H9 (cell line): ENCODE measurements at regions not wholly inside any gene's neighbourhood (a gene's known extent, or its start where the extent isn't known, plus 50 kb on each side); places are given as distances from the start of the nearest gene placed in this dataset.

ENCODE experiments used
- DNase-seq: peaks from one replicate; pipeline ENCODE4 v3.0.0-alpha.2; 2017
- H2AFZ ChIP-seq: one replicate; pipeline ENCODE4 v1.6.1; 2013; ENCODE audit warnings: mild to moderate bottlenecking, low read length, control low read depth, moderate library complexity
- H2AK5ac ChIP-seq: 2 replicates; pipeline ENCODE4 v1.6.1; 2013; ENCODE audit warnings: low read length, control low read depth, mixed read lengths; ENCODE audit not compliant: insufficient read length
- H2BK120ac ChIP-seq: one replicate; pipeline ENCODE4 v1.6.1; 2013; ENCODE audit warnings: low read depth, mild to moderate bottlenecking, low read length, control low read depth, inconsistent platforms; ENCODE audit not compliant: poor library complexity, severe bottlenecking
- H2BK12ac ChIP-seq: 2 replicates; pipeline ENCODE4 v1.6.1; 2013; ENCODE audit warnings: low read length, control low read depth, mixed read lengths, low read depth; ENCODE audit not compliant: insufficient read length
- H2BK15ac ChIP-seq: 2 replicates; pipeline ENCODE4 v1.6.1; 2013; ENCODE audit warnings: low read depth, low read length, control low read depth
- H2BK20ac ChIP-seq: one replicate; pipeline ENCODE4 v1.6.1; 2013; ENCODE audit warnings: low read depth, mild to moderate bottlenecking, low read length, control low read depth, inconsistent platforms; ENCODE audit not compliant: poor library complexity, severe bottlenecking
- H2BK5ac ChIP-seq: 2 replicates; pipeline ENCODE4 v1.6.1; 2013; ENCODE audit warnings: low read length, control low read depth, mixed read lengths; ENCODE audit not compliant: insufficient read length
- H3K14ac ChIP-seq: 2 replicates; pipeline ENCODE4 v1.6.1; 2013; ENCODE audit warnings: low read length, control low read depth; ENCODE audit not compliant: insufficient read depth
- H3K18ac ChIP-seq: 2 replicates; pipeline ENCODE4 v1.6.1; 2013; ENCODE audit warnings: low read depth, mild to moderate bottlenecking, mixed read lengths, low read length, control low read depth; ENCODE audit not compliant: insufficient read length
- H3K23ac ChIP-seq: 2 replicates; pipeline ENCODE4 v1.6.1; 2013; ENCODE audit warnings: low read length, control low read depth, mixed read lengths, low read depth; ENCODE audit not compliant: insufficient read length
- H3K23me2 ChIP-seq: 2 replicates; pipeline ENCODE4 v1.6.1; 2013; ENCODE audit warnings: low read depth, mild to moderate bottlenecking, mixed read lengths, low read length, control low read depth; ENCODE audit not compliant: insufficient read length, poor library complexity, severe bottlenecking
- H3K27ac ChIP-seq: 2 replicates; pipeline ENCODE4 v1.5.1; 2013; ENCODE audit warnings: low read length, control low read depth, mixed read lengths, low read depth; ENCODE audit not compliant: insufficient read length
- H3K27me3 ChIP-seq: 2 replicates; pipeline ENCODE4 v1.6.1; 2013; ENCODE audit warnings: low read length, control low read depth, inconsistent platforms; ENCODE audit not compliant: insufficient read depth
- H3K4ac ChIP-seq: 2 replicates; pipeline ENCODE4 v1.6.1; 2013; ENCODE audit warnings: low read depth, mild to moderate bottlenecking, control low read depth, inconsistent platforms, low read length, moderate library complexity
- H3K4me1 ChIP-seq: 2 replicates; pipeline ENCODE4 v1.6.1; 2013; ENCODE audit warnings: low read length, control low read depth, inconsistent platforms; ENCODE audit not compliant: insufficient read depth
- H3K4me2 ChIP-seq: 2 replicates; pipeline ENCODE4 v1.6.1; 2013; ENCODE audit warnings: low read length, control low read depth, mixed read lengths; ENCODE audit not compliant: insufficient read length, insufficient read depth
- H3K56ac ChIP-seq: 2 replicates; pipeline ENCODE4 v1.6.1; 2013; ENCODE audit warnings: low read depth, mild to moderate bottlenecking, mixed read lengths, low read length, control low read depth; ENCODE audit not compliant: insufficient read length
- H3K79me1 ChIP-seq: 2 replicates; pipeline ENCODE4 v1.6.1; 2013; ENCODE audit warnings: low read depth, mild to moderate bottlenecking, moderate library complexity, low read length, control low read depth, inconsistent platforms; ENCODE audit not compliant: insufficient read depth, poor library complexity, severe bottlenecking
- H3K79me2 ChIP-seq: 2 replicates; pipeline ENCODE4 v1.6.1; 2013; ENCODE audit warnings: low read length, control low read depth, inconsistent platforms; ENCODE audit not compliant: insufficient read depth
- H3K9ac ChIP-seq: 2 replicates; pipeline ENCODE4 v1.6.1; 2013; ENCODE audit warnings: low read length, control low read depth, mixed read lengths; ENCODE audit not compliant: insufficient read length; ENCODE audit errors: extremely low read depth
- H3K9me3 ChIP-seq: one replicate; pipeline ENCODE4 v1.6.1; 2013; ENCODE audit warnings: low read depth, low read length, inconsistent platforms; ENCODE audit not compliant: control insufficient read depth
- H3T11ph ChIP-seq: one replicate; pipeline ENCODE4 v1.6.1; 2013; ENCODE audit warnings: mild to moderate bottlenecking, low read length, control low read depth, inconsistent platforms
- H4K20me1 ChIP-seq: one replicate; pipeline ENCODE4 v1.6.1; 2013; ENCODE audit not compliant: control insufficient read depth, insufficient read length, insufficient read depth
- H4K5ac ChIP-seq: 2 replicates; pipeline ENCODE4 v1.6.1; 2013; ENCODE audit warnings: low read depth, mild to moderate bottlenecking, mixed read lengths, low read length, control low read depth; ENCODE audit not compliant: insufficient read length
- H4K8ac ChIP-seq: replicated peaks from 2 replicates; pipeline ENCODE4 v1.6.1; 2013; ENCODE audit warnings: low read length, control low read depth, mixed read lengths, low read depth; ENCODE audit not compliant: insufficient read length
- H4K91ac ChIP-seq: 2 replicates; pipeline ENCODE4 v1.6.1; 2013; ENCODE audit warnings: low read depth, mild to moderate bottlenecking, moderate library complexity, mixed read lengths, low read length, control low read depth; ENCODE audit not compliant: insufficient read length
- H3K27ac Mint-ChIP-seq, 3 experiments: 2 replicates in 2 of 3; 3 replicates in 1 of 3; pipeline ENCODE4 v1.8.0; 2020 to 2021; ENCODE audit warnings: mixed read lengths in 3 of 3, mild to moderate bottlenecking in 1 of 3, moderate library complexity in 1 of 3
- H3K27me3 Mint-ChIP-seq: 2 replicates; pipeline ENCODE4 v1.8.0; 2021; ENCODE audit warnings: low read depth, mild to moderate bottlenecking, moderate library complexity, mixed read lengths
- H3K36me3 Mint-ChIP-seq, 3 experiments: 2 replicates in 2 of 3; 3 replicates in 1 of 3; pipeline ENCODE4 v1.8.0; 2020 to 2021; ENCODE audit warnings: low read depth in 3 of 3, mixed read lengths in 3 of 3; ENCODE audit not compliant: insufficient read depth in 1 of 3
- H3K4me1 Mint-ChIP-seq, 2 experiments: 2 replicates each; pipeline ENCODE4 v1.8.0; 2020; ENCODE audit warnings: mixed read lengths in 2 of 2
- H3K4me3 Mint-ChIP-seq, 2 experiments: 2 replicates in 1 of 2; 3 replicates in 1 of 2; pipeline ENCODE4 v1.8.0; 2020 to 2021; ENCODE audit warnings: mild to moderate bottlenecking in 2 of 2, mixed read lengths in 2 of 2, moderate library complexity in 1 of 2
- H3K9me3 Mint-ChIP-seq, 2 experiments: 2 replicates in 1 of 2; 3 replicates in 1 of 2; pipeline ENCODE4 v1.8.0; 2020; ENCODE audit warnings: mild to moderate bottlenecking in 2 of 2, mixed read lengths in 2 of 2, moderate library complexity in 1 of 2
- CTCF ChIP-seq: fragments of 200-600 bp; sonication (generic); conservative IDR thresholded peaks from 3 replicates; pipeline ENCODE4 v1.8.0; 2021; ENCODE audit warnings: antibody characterized with exemption, mild to moderate bottlenecking
- WGBS: extraction: QIAGEN DNeasy Blood & Tissue Kit; methylation state at CpG from one replicate; pipeline ENCODE4 v1.1.7; 2013; ENCODE audit warnings: missing lambda C conversion rate, low lambda C conversion rate, mixed read lengths; ENCODE audit not compliant: insufficient read length; ENCODE audit errors: extremely low coverage; 5-methylcytosine and 5-hydroxymethylcytosine counted together

GRCh38 chr2:191522478-191523120 is 155.3 kb upstream of the NABP1 start:
- H4K91ac ChIP-seq, result no peak overlapping the region
- no peak for TF ChIP-seq CTCF
- H3K79me2 ChIP-seq, result no peaks in the 10 kb centered on the region
- no peaks in the 10 kb centered on the region for H3K4me1 ChIP-seq
- no peak overlapping the region for H2AFZ ChIP-seq
- H3K79me1 ChIP-seq, result no peaks in the 10 kb centered on the region
- H3K18ac ChIP-seq, result no peak overlapping the region
- no peak overlapping the region for H3K23ac ChIP-seq
- H3K9ac ChIP-seq, result no peak overlapping the region
- H4K8ac ChIP-seq, result no peak overlapping the region
- H3K4me2 ChIP-seq, result no peak overlapping the region
- no peak overlapping the region for H3T11ph ChIP-seq
- H3K14ac ChIP-seq, result no peak overlapping the region
- H3K4ac ChIP-seq, result no peak overlapping the region
- no peak overlapping the region for H4K5ac ChIP-seq
- Mint-ChIP-seq H3K4me3 (no peak overlapping the region), H3K36me3 (no peaks in the 10 kb centered on the region), H3K9me3 (no peaks in the 10 kb centered on the region), H3K4me1 (no peaks in the 10 kb centered on the region), H3K27ac (no peak overlapping the region), H3K27me3 (no peaks in the 10 kb centered on the region)
- H2BK5ac ChIP-seq, result no peak overlapping the region
- H2BK12ac ChIP-seq, result no peak overlapping the region
- no peak overlapping the region for H2AK5ac ChIP-seq
- no CpG with 5 or more reads among the region's 7 CpGs for WGBS
- no peak overlapping the region for H2BK15ac ChIP-seq
- no peak overlapping the region for H2BK120ac ChIP-seq
- H3K9me3 ChIP-seq, result no peaks in the 10 kb centered on the region
- H3K23me2 ChIP-seq, result no peaks in the 10 kb centered on the region
- H2BK20ac ChIP-seq, result no peak overlapping the region
- DNase-seq, result no peak
- H3K27ac ChIP-seq, result no peak overlapping the region
- no peaks in the 10 kb centered on the region for H3K27me3 ChIP-seq
- no peaks in the 10 kb centered on the region for H4K20me1 ChIP-seq
- H3K56ac ChIP-seq, result no peak overlapping the region
